NB4 (cell line): ENCODE measurements at regions not wholly inside any gene's neighbourhood (a gene's known extent, or its start where the extent isn't known, plus 50 kb on each side); places are given as distances from the start of the nearest gene placed in this dataset.

Experiments used
- DNase-seq: peaks from one replicate; pipeline ENCODE4 v3.0.0; 2010; ENCODE audit warnings: low read depth
- H3K4me3 ChIP-seq: one replicate; pipeline ENCODE4 v1.5.1; 2011; ENCODE audit warnings: mild to moderate bottlenecking, low read depth, low read length, moderate library complexity
- MYC ChIP-seq: IDR thresholded peaks from 2 replicates; pipeline ENCODE4 v1.6.1; 2011; ENCODE audit warnings: low read depth, low read length
- POLR2A ChIP-seq: IDR thresholded peaks from 2 replicates; pipeline ENCODE4 v1.6.1; 2011; ENCODE audit warnings: mild to moderate bottlenecking; ENCODE audit not compliant: insufficient read length; ENCODE audit errors: extremely low read depth
- TF ChIP-seq, protein P1 (sequence below): IDR thresholded peaks from 2 replicates; pipeline ENCODE4 v1.6.1; 2011; ENCODE audit warnings: low read depth, low read length
- TF ChIP-seq, protein P2 (sequence below): IDR thresholded peaks from one replicate; pipeline ENCODE4 v1.5.1; 2012; ENCODE audit warnings: low read depth, low read length

DNA sequence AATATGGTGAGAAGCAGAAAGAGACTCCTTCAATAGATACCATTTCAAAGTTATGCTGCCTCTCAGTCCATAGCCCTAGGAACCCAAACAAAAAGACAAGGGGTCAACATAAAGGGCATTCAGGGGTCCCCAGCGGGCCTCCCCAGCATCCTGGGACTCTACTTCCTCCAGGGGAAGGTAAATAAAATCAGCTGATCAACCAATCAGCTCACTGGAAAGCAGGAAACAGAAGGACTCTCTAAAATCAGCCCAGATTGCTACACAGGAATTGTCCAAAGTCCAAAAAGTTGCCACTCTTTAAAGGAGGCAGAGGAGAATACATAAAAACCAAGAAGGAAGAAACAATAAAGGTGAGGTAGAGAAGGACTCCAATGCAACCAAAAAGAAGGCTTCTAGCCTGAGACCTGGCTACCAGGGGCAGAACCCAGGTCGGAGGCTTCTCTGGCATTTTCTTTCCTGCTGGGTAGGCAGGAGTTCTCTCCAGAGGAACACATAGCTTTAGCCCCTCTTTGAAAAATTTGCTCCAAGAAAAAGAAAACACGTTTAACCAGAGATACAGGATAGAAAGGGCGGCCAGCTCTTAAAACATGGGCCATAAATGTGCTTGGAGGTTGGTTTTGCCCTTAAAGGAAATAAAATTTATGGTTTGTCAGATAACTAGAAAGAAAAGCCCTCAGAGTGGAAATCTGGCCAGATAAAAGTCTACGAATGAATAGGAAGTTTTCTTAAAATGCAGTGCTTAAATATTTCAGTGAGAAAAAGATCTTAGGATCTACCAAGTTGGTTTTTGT, 404.6 kb downstream of the SOX9 start:
- DNase-seq: no peak
- no peak for TF ChIP-seq POLR2A
- TF ChIP-seq, protein P1, sequence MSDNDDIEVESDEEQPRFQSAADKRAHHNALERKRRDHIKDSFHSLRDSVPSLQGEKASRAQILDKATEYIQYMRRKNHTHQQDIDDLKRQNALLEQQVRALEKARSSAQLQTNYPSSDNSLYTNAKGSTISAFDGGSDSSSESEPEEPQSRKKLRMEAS: no peak
- TF ChIP-seq, protein P2, sequence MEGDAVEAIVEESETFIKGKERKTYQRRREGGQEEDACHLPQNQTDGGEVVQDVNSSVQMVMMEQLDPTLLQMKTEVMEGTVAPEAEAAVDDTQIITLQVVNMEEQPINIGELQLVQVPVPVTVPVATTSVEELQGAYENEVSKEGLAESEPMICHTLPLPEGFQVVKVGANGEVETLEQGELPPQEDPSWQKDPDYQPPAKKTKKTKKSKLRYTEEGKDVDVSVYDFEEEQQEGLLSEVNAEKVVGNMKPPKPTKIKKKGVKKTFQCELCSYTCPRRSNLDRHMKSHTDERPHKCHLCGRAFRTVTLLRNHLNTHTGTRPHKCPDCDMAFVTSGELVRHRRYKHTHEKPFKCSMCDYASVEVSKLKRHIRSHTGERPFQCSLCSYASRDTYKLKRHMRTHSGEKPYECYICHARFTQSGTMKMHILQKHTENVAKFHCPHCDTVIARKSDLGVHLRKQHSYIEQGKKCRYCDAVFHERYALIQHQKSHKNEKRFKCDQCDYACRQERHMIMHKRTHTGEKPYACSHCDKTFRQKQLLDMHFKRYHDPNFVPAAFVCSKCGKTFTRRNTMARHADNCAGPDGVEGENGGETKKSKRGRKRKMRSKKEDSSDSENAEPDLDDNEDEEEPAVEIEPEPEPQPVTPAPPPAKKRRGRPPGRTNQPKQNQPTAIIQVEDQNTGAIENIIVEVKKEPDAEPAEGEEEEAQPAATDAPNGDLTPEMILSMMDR: no peak
- no peak overlapping the region for H3K4me3 ChIP-seq

DNA sequence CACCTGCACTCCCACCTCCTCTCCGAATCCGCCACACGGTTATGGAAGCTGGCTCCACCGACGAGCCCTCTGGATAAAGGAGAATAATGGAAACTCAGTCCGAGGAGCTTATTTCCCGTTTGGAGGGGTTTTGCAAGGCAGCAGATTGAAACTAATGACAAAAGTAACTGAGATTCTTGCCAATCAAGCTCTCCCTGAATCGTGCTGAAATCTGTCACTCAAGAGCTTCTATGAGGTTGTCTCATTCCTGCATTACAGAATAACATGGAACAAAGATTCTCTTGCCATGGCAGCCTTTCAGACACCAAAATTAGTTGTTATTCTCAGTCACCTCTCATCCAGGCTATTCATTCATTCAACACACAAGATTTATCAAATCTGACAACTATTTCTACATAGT, 405.9 kb downstream of the SOX9 start:
- DNase-seq: no peak
- TF ChIP-seq POLR2A (no peak), MYC (no peak)
- TF ChIP-seq, protein P2: no peak
- TF ChIP-seq, protein P1: no peak
- no peak overlapping the region for H3K4me3 ChIP-seq

DNA sequence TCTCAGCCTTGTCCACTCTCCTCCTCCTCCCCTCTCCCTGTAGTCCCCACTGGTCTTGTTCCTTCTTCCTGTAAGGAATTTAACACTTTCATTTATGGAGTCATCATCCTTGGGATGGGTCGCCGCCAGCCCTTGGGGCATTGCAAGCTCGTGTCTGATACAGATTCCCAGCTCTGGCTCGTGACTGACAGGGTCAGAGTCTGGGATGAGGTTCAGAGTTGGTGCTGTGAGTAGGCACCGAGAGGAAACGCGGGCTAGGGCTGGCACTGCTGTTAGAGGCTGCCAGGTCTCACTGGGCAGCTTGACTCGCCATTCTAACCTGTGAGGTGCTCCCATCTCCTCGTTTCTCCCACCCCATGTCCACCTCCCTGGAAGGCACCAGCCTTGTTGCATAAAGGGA, 407.0 kb downstream of the SOX9 start:
- H3K4me3 ChIP-seq: no peak overlapping the region
- no peak for TF ChIP-seq MYC
- no peak for DNase-seq

DNA sequence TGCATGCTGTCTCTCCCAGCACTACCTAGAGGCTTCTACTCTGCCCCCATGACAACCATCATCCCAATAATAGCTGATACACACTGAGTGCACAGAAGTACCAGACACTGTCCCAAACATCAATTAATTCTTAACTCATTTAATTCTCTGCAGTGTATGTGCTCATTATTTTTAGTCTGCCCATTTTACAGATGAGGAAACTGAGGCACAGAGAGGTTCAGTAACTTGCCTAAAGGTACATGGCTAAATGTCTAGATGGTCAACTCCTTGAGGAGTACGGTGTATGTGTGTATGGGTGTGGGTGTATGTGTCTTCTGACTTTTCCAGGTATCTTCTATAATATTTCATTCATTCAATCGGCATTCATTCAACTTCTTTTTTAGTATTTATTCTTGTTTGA, 407.9 kb downstream of the SOX9 start:
- DNase-seq: no peak
- H3K4me3 ChIP-seq: no peak overlapping the region
- TF ChIP-seq, protein P2: no peak
- no peak for TF ChIP-seq MYC
- TF ChIP-seq, protein P1: no peak
- no peak for TF ChIP-seq POLR2A

DNA sequence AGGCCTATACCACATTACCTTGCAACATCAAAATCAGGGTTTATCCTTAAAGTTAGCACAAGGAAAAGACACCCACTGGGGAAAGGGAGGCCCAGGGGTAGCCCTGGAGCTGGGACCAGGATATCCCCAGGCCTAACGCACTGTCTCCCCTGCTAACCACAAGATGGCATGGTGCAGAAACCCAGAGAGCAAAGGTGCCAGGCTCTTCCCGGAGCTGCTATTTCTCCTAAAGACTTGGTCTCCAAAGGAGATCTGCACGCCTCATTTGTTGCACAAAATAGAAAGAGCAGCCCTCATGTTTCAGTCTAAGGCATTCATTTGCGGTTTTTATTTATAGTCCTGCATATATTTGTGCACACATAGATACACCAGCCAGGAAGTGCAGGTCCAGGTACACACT, 408.6 kb downstream of the SOX9 start:
- H3K4me3 ChIP-seq: no peak overlapping the region
- TF ChIP-seq MYC (no peak), POLR2A (no peak)
- TF ChIP-seq, protein P2: no peak
- TF ChIP-seq, protein P1: no peak
- DNase-seq: no peak

DNA sequence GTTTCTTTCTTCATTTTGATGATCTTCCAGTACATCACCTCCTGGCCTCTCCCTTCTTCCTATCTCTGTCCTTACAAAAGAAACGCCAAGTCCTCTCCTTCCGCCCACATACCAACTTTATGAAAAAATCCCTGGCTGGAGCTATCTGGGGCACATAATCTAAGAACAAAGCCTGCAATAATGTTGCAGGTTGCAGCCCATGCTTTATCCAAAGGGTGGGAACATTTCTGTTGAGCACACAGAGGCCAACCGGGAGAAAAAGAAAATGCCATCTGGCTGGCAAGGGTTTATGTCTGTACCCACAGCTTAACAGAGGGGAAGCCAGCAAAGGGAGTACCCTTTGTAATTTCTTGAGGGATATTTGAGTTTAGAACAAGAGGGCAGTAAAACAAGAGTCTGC, 409.6 kb downstream of the SOX9 start:
- TF ChIP-seq, protein P2: no peak
- TF ChIP-seq POLR2A (no peak), MYC (no peak)
- TF ChIP-seq, protein P1: no peak
- no peak for DNase-seq

More for the DNA sequence above, 409.6 kb downstream of the SOX9 start:
- H3K4me3 ChIP-seq: no peak overlapping the region
